Epithelial cell of proximal tubule (primary cell): ENCODE measurements at regions not wholly inside any gene's neighbourhood (a gene's known extent, or its start where the extent isn't known, plus 50 kb on each side); places are given as distances from the start of the nearest gene placed in this dataset.

Source experiments
- DNase-seq: peaks from one replicate; pipeline ENCODE4 v3.0.0-alpha.2; 2011; ENCODE audit warnings: low read depth
- H3K4me3 ChIP-seq: 2 replicates; pipeline ENCODE4 v1.5.1; 2011; ENCODE audit warnings: low read depth, mild to moderate bottlenecking, low read length
- TF ChIP-seq, protein P1 (sequence below): conservative IDR thresholded peaks from 2 replicates; pipeline ENCODE4 v1.5.1; 2012; ENCODE audit warnings: low read depth, mild to moderate bottlenecking, low read length

GRCh38 chr6:125567407-125567806 lies 182.0 kb upstream of the HEY2 start:
- H3K4me3 ChIP-seq, result no peak overlapping the region
- TF ChIP-seq, protein P1, sequence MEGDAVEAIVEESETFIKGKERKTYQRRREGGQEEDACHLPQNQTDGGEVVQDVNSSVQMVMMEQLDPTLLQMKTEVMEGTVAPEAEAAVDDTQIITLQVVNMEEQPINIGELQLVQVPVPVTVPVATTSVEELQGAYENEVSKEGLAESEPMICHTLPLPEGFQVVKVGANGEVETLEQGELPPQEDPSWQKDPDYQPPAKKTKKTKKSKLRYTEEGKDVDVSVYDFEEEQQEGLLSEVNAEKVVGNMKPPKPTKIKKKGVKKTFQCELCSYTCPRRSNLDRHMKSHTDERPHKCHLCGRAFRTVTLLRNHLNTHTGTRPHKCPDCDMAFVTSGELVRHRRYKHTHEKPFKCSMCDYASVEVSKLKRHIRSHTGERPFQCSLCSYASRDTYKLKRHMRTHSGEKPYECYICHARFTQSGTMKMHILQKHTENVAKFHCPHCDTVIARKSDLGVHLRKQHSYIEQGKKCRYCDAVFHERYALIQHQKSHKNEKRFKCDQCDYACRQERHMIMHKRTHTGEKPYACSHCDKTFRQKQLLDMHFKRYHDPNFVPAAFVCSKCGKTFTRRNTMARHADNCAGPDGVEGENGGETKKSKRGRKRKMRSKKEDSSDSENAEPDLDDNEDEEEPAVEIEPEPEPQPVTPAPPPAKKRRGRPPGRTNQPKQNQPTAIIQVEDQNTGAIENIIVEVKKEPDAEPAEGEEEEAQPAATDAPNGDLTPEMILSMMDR, result no peak
- no peak for DNase-seq

GRCh38 chr6:125568609-125569008 lies 180.8 kb upstream of the HEY2 start:
- TF ChIP-seq, protein P1, result no peak
- no peak for DNase-seq
- H3K4me3 ChIP-seq, result no peak overlapping the region

DNA sequence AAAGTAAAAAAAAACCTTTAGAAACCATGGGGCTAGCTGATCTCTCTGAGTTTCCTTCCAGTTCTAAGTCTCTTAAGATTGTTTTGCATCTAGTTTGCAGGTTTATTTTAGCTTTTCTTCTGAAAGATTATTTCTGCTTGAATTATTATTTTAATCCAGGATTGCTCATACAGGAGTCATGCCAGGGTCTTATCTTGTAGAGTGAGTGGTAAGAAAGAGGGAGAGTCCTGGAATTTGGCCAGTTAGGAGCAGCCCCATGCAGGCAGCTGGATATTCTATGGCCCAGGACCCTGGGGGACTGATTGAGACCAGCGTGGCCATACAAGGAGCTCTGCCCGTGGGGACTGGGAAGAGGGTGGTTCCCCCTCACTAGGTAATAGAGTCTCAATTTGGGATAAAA lies 178.9 kb upstream of the HEY2 start:
- no peak for DNase-seq
- TF ChIP-seq, protein P1, result no peak
- H3K4me3 ChIP-seq, result no peak overlapping the region

DNA sequence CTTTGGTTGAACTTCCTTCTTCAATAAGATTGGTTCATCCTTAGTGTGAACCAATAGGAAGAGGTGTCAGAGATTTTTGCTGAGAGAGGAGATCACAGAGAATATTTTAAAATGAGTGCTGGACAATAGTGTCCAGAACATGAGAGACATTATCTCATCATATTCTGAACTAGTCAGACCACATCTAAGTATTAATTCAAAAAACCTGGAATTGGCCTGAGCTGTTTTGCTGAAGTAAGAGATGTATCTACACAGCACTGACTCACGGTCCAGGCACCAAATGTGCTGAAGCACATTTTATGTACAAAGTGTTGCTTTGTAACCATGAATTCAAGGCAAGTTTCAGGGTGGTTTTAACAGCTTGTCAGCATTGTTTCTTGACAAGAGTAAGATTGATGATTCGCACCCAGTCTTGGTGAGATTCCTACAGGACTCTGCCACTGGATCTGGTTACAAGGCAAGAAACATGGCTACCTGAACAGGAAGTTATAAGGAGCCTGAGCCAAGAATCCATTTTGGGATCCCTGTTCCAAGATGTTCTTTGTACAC lies 178.2 kb upstream of the HEY2 start:
- no peak for DNase-seq
- TF ChIP-seq, protein P1, result no peak
- H3K4me3 ChIP-seq, result no peak overlapping the region

- H3K4me3 ChIP-seq, result no peak overlapping the region
- DNase-seq, result no peak
- TF ChIP-seq, protein P1, result no peak
These were observed 174.8 kb upstream of the HEY2 start for GRCh38 chr6:125574604-125575003.

- TF ChIP-seq, protein P1, result no peak
- DNase-seq, result no peak
- no peak overlapping the region for H3K4me3 ChIP-seq
These were observed 172.2 kb upstream of the HEY2 start for GRCh38 chr6:125577124-125577662.

GRCh38 chr6:125584468-125584939 lies 164.9 kb upstream of the HEY2 start:
- H3K4me3 ChIP-seq, result no peak overlapping the region
- TF ChIP-seq, protein P1, result peak; percentile 9
- peak; percentile 23 for DNase-seq
